ENCODE measurements at regions not wholly inside any gene's neighbourhood (a gene's known extent, or its start where the extent isn't known, plus 50 kb on each side); places are given as distances from the start of the nearest gene placed in this dataset.

DNA sequence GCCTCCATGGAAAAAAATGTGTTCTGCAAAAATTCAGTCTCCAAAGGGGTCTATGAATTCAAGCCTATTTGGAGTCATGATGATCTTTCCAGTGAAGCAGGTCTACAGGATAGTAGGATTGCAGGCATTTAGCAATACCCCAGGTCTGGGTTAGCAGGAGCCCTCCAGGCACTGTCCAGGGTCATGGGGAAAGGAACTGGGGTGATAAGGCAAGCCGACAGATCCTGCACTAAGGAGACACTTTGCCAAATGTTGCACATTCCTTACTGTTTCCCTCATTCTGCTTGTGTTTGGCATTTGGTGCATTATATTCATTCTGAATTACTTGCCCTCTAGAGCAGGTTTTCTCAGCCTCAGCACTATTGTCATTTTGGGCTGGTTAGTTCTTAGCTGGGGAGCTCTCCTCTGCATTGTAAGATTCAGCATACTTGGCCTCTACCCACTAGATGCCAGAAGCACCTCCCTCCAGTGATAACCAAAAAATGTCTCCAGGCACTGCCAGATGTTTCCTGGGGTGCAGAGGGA, 333.3 kb upstream of the PLXNA2 start:
- Histone ChIP-seq H3K27me3 (ENCODE audit: control insufficient read depth, insufficient read depth, low read length) (no peaks in the 10 kb centered on the region), H3K27ac (ENCODE audit: low read length) (no peak overlapping the region), H3K36me3 (ENCODE audit: control insufficient read depth, insufficient read depth, low read length) (no peaks in the 10 kb centered on the region), H3K4me1 (ENCODE audit: control insufficient read depth, insufficient read depth, low read length) (no peaks in the 10 kb centered on the region), H3K4me3 (ENCODE audit: low read depth in 2 of 2, low read length in 2 of 2) (no peak overlapping the region), H3K9me3 (ENCODE audit: control insufficient read depth, insufficient read depth, low read depth, low read length) (no peaks in the 10 kb centered on the region)
- DNase-seq (ENCODE audit: low read depth, low spot score): no peak
- CTCF ChIA-PET: no interaction called here
- in situ Hi-C loops (cut with HindIII; ENCODE audit: low pct_unique_long_range_greater_than_20kb, low sequenced_read_pairs): no loop called here
- ATAC-seq: no peak
- intact Hi-C loops (cut with micrococcal nuclease; ENCODE audit: unreplicated experiment): no loop called here
- BruUV-seq (replicated peaks): no TSS peak
- POLR2A ChIA-PET: no interaction called here
- TF ChIP-seq SIN3A (IDR thresholded peaks at IDR 0.05; ENCODE audit: borderline replicate concordance, insufficient read depth, low read depth, low read length) (no peak), CTCF (IDR thresholded peaks at IDR 0.05) (no peak), TCF7L2 (IDR thresholded peaks at IDR 0.05; ENCODE audit: low read depth, low read length) (no peak), POLR2AphosphoS5 (IDR thresholded peaks at IDR 0.05; ENCODE audit: low read depth, low read length) (no peak)
- TF ChIP-seq, protein P1, sequence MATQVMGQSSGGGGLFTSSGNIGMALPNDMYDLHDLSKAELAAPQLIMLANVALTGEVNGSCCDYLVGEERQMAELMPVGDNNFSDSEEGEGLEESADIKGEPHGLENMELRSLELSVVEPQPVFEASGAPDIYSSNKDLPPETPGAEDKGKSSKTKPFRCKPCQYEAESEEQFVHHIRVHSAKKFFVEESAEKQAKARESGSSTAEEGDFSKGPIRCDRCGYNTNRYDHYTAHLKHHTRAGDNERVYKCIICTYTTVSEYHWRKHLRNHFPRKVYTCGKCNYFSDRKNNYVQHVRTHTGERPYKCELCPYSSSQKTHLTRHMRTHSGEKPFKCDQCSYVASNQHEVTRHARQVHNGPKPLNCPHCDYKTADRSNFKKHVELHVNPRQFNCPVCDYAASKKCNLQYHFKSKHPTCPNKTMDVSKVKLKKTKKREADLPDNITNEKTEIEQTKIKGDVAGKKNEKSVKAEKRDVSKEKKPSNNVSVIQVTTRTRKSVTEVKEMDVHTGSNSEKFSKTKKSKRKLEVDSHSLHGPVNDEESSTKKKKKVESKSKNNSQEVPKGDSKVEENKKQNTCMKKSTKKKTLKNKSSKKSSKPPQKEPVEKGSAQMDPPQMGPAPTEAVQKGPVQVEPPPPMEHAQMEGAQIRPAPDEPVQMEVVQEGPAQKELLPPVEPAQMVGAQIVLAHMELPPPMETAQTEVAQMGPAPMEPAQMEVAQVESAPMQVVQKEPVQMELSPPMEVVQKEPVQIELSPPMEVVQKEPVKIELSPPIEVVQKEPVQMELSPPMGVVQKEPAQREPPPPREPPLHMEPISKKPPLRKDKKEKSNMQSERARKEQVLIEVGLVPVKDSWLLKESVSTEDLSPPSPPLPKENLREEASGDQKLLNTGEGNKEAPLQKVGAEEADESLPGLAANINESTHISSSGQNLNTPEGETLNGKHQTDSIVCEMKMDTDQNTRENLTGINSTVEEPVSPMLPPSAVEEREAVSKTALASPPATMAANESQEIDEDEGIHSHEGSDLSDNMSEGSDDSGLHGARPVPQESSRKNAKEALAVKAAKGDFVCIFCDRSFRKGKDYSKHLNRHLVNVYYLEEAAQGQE (IDR thresholded peaks at IDR 0.05; ENCODE audit: insufficient read depth in 1 of 2, low read depth in 2 of 2, low read length in 1 of 2): no peak

GRCh38 chr1:208581209-208581608, 337.0 kb upstream of the PLXNA2 start:
- Histone ChIP-seq H3K4me3 (ENCODE audit: low read depth in 2 of 2, low read length in 2 of 2) (no peak overlapping the region), H3K27me3 (ENCODE audit: control insufficient read depth, insufficient read depth, low read length) (no peaks in the 10 kb centered on the region), H3K9me3 (ENCODE audit: control insufficient read depth, insufficient read depth, low read depth, low read length) (no peaks in the 10 kb centered on the region), H3K4me1 (ENCODE audit: control insufficient read depth, insufficient read depth, low read length) (no peaks in the 10 kb centered on the region), H3K27ac (ENCODE audit: low read length) (no peak overlapping the region), H3K36me3 (ENCODE audit: control insufficient read depth, insufficient read depth, low read length) (no peaks in the 10 kb centered on the region)
- in situ Hi-C loops (cut with HindIII; ENCODE audit: low pct_unique_long_range_greater_than_20kb, low sequenced_read_pairs) (no loop called here), intact Hi-C loops (cut with micrococcal nuclease; ENCODE audit: unreplicated experiment) (no loop called here)
- BruUV-seq (replicated peaks): no TSS peak
- DNase-seq (ENCODE audit: low read depth, low spot score): no peak
- CTCF ChIA-PET: no interaction called here
- ATAC-seq: no peak
- TF ChIP-seq POLR2AphosphoS5 (IDR thresholded peaks at IDR 0.05; ENCODE audit: low read depth, low read length): no peak
- TF ChIP-seq, protein P1 (IDR thresholded peaks at IDR 0.05; ENCODE audit: insufficient read depth in 1 of 2, low read depth in 2 of 2, low read length in 1 of 2): no peak
- TF ChIP-seq TCF7L2 (IDR thresholded peaks at IDR 0.05; ENCODE audit: low read depth, low read length): no peak
- TF ChIP-seq SIN3A (IDR thresholded peaks at IDR 0.05; ENCODE audit: borderline replicate concordance, insufficient read depth, low read depth, low read length): no peak
- no peak for TF ChIP-seq CTCF (IDR thresholded peaks at IDR 0.05)
- POLR2A ChIA-PET: no interaction called here
